GM21717 (cell line): ENCODE measurements at regions not wholly inside any gene's neighbourhood (a gene's known extent, or its start where the extent isn't known, plus 50 kb on each side); places are given as distances from the start of the nearest gene placed in this dataset.

Experiments
- ATAC-seq: cut with Tn5 transposase; IDR thresholded peaks from one replicate; pipeline ENCODE4 v1.9.1; 2021; ENCODE audit warnings: mild to moderate bottlenecking, moderate library complexity; ENCODE audit not compliant: unreplicated experiment

DNA sequence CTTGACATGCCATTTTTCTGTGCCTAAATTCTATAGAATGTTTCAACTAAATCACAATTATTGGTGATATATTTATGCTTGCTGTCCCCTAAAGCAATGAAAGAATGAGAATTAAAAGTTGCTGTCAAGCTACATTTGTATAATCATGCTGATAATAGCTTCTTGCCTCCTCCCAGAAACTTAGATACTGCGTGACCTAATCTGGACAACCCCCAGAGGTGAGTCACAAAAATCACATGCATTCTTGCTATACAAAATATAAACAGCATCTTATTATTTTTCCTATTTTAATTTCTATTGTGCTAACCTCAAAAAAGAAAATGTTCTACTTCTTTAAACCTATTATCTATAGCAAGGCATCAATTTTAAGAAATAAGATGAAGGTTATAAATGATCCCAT, 995.8 kb upstream of the ACO1 start:
- ATAC-seq = no peak

DNA sequence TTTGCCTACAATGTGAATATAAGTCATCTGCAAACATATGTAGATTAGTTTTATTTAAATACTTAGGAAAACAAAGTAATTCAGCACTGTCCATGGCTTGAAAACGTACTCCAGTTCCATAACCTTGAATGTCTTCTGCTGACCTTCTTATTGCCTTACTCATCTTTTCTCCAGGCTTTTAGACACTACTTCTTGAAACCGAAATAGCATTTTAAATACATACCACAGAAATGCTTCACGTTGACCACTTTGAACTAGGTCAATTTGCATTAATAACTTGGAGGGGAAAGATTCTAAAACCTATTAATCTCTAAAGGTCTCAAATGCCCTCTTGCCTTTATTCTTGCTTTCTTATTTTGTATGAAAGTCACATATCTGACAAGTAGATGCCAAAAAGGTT, 995.4 kb upstream of the ACO1 start:
- no peak for ATAC-seq

DNA sequence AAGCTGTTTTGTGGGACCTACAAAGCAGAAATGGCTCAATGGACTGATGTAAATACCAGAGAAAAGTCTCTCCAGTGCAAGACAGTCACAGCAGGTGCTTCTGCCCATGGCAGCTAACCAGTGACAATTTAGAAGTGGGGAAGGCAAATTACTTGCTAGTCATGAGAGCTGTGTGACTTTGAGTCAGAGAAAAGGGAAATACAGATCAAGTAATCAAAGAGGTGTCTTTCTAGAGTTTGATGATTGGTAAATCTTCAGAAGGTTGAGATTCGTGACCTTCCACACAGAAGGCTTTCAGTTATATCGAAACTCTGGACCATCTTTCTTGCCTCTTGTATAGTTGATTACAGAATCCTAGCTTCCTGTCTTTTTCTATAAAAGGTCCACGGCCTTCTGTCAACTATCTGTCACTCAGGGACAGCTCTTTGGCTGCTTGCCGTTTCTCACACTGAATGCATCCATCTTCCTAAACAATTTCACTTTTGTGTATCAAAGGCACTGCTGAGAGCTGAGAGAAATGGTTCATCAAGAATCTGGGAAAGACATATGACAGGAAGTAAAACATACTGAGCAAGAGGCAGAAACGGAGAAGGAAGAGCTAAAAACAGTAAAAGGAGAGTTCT, 993.9 kb upstream of the ACO1 start:
- ATAC-seq = peak; percentile 61

DNA sequence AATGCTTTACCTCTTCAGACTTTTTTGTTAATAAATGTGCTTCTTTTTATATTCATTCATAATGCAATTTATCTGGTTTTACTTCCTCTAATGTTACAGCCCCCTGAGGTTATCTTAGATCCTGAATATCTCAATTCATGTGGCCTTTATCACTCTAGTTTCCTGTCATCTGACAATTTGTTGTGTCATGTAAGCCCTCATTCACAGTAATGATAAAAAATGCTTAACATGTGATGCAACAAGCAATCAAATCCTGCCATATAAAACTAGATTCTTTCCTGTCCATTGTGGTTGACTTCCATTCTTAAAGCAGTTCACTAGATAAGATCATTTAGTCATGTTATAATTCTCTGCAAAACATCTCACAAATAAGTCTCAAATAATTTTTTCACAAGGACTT, 991.2 kb upstream of the ACO1 start:
- ATAC-seq = no peak

DNA sequence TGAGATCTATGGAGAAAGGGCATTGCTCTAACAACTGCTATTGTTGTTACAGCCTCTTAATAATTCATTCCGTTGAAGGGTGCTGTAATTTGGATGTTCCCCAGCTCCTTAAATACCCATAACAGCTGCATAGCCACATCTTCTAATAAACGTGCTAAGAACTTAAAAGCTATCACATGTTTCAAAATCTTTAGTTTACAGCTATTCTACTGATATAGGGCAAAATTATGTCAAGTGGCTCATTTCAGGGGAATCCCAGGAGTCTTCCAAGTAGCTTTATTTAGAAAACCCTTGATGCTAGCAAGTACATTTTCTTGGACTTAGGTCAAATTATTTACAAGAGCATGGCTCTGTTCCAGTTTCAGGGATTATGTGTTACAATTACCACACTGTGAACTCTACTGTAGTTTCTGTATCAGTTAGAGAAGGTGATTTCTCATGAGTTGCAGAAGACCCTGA, 990.4 kb upstream of the ACO1 start:
- peak; percentile 51 for ATAC-seq

DNA sequence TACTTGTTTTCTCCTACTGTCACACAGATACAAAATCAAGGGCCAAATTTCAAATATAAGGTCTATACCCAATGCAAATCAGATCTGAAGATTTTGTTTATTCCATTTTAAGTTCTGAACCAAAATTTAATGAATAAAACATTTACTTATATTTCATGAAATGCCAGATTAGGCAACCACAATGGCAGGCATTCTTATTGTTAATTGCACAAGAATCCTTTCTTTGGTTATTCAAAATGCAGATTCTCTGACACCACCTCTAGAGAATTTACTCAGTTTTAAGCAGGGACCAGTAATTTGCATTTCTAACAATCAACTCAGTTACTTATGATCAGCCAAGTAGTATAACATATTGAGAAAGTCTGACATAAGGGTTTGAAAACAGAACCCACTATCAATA, 972.4 kb upstream of the ACO1 start:
- ATAC-seq = no peak

DNA sequence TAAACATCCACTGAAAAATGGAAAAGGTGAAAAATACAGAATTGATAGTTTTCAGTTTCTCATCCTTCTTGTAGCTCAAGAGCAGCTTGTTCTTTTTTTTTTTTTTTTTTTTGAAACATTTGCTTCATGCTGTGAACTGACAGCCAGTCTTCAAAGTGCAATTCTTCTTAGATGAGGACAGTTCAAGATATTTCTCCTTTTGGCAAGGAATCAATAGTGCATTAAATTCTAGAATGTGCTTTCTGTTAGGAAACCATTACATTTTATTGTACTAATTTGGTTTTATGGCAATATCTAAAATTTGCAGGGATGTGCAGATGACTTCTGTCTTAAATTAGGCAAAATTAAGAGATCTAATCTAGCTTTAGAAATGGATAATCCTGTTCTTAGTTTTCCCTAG, 969.3 kb upstream of the ACO1 start:
- no peak for ATAC-seq

DNA sequence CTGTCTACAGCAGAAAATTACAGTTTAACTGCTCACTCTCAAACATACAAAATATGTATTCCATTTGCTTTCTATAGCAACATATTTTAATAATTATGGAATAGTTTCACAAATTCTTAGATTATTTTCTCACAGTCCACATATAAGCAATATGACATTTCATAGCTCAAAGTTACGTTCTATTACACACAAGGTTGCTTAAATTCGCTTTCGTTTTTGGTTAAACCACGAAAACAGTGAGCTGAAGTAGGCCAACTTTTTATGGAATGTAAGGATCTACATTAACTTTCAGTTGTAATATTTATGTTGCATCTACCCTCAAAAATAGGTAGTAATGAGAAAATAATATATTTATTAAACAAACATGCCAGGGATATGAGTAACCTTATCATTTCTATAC, 966.0 kb upstream of the ACO1 start:
- no peak for ATAC-seq

DNA sequence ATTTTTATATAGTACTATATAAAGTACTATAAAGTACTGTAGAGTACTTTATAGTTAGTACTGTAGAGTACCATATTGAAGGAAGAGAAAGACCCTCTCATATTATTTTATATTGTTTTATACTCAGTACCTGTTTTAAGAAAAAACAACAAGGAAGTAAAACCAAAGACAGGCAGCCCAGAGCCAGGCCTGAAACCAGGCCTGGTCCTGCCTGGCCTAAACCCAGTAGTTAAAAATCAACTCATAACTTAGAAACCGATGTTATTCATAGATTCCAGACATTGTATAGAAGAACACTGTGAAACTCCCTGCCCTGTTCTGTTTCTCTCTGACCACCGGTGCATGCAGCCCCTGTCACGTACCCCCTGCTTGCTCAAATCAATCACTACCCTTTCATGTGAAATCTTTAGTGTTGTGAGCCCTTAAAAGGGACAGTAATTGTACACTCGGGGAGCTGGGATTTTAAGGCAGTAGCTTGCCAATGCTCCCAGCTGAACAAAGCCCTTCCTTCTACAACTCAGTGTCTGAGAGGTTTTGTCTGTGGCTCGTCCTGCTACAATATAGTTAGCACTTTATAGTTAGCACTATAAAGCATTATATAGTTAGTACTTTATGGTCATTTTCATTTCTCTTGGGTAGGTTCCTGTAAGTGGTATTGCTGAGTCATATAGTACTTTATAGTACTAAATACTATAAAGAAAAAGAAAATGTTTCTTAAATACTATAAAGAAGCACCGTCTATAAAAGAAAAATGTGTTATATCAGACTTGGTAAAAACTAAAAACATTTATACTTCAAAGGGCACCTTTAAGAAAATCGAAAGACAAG, 940.6 kb upstream of the ACO1 start:
- peak; percentile 79 for ATAC-seq

DNA sequence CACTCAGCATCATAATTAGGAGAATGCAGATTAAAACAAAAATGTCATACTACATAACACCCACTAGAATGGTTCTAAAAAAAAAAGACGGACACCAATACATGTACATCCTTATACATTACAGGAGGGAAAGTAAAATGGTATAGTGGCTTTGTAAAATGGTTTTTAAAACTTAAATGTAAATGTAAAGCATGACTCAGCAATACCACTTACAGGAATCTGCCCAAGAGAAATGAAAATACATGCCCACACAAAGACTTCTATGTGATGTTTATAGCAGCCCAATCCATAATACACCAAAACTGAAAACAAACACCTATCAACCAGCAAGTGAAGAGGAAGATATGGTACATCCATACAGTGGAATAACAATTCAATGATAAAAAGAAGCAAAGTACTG, 939.1 kb upstream of the ACO1 start:
- ATAC-seq = no peak

DNA sequence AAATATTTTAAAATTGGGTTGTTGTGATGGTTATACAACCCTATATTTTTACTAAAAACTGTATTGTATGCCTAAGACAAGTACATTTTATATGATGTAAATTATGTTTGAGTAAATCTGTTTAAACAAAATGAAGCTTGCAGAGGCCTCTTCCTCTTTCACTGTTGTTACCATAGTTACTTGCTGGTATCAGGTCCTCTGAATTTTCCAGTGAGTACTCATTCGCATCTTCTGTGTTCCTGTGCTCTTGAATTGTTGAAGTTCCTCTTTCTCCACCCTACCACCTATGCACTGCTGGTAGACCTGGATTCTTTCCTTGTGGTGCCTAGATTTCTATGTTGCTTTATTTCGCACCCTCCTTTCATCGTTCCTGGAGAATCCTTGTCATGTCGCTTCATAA, 938.5 kb upstream of the ACO1 start:
- ATAC-seq = peak; percentile 87

DNA sequence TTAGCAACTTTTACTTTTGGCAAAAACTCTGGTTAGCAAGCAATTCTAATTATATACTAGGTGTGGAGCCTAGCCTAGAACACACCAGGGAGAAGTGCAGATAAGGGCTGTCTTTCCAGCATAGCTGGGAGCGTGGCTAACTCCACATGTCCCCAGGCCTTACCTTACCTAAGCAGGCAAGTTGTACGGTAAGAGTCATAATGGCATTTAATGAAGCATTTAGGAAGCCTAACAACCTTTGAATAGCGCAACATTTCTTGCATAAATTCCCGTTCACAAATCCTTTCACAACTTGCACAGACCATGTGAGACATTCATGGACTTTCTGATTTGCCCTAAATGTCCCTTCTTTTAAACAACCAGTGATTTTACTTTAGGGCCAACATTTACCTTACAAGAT, 917.4 kb upstream of the ACO1 start:
- no peak for ATAC-seq

DNA sequence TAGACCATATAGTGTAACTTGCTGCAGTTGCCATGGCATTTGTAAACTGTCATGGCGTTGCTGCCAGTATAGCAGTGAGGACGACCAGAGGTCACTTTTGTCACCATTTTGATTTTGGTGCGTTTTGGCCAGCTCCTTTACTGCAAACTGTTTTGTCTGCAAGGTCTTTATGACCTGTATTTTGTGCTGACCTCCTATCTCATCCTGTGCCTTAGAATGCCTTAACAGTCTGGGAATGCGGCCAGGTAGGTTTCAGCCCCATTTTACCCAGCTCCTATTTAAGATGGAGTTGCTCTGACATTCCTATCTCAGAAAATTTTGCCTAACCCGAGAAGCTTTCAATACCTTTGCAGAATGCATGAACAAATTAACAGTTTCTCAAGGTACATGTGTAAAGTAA, 914.4 kb upstream of the ACO1 start:
- no peak for ATAC-seq

DNA sequence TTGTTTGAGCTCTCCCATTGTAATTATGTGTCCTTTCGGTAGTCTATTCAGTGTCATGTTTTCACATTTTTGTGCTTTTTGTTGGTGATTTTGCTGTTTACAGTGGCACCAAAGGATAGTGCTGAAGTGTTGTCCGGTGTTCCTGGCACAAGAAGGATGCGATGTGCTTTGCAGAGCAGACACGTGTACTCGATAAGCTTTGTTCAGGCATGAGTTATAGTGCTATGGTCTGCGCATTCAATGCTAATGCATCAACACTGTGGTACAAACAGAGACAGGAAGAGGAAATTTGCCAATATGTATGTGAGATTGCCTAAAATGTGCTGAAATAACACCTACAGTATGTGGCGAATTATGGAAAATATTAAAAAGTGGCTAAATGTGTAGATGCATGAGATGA, 913.4 kb upstream of the ACO1 start:
- no peak for ATAC-seq

DNA sequence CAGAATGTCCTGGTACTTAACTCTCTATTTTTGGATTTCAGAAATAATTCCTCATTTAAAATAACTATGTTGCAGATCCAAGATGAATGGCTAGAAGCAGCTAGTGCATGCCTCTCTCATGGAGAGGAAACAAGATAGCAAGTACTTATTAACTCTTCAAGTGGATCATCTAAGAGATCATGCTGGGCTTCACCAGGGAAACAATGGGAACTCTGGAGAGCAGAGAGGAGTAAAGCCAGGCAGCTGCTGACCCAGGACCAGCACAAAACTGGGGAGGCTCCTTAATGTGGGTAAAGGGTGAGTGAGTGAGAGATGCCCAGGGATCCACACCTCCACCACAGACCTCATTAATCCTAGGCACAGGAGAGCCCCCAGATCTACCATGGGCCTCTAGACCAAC, 897.8 kb upstream of the ACO1 start:
- ATAC-seq = no peak

DNA sequence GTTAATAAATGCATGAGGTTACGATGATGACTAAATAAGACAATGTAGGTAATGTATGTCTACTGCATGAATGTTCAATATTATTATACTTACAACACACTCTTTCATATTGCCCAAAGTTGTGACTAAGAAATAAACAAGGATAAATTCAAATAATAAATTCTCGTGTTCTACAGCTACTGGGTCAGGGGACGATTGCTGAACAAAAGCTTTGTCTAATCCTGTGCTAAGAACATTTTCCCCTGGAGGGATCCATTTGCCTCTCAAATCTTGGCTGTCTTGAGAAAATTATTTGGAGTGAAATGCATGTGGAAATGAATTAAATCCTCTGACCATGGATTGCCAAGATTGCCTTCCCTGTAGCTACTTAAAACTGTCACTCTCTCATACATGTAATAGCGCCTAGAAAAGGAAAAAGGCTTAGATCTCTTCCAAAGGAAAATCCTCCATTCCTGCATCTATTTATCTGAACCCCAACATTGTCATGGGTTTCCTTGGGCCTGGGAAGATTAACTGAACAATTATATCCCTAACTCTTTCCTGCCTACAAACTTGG, 893.8 kb upstream of the ACO1 start:
- ATAC-seq = no peak

DNA sequence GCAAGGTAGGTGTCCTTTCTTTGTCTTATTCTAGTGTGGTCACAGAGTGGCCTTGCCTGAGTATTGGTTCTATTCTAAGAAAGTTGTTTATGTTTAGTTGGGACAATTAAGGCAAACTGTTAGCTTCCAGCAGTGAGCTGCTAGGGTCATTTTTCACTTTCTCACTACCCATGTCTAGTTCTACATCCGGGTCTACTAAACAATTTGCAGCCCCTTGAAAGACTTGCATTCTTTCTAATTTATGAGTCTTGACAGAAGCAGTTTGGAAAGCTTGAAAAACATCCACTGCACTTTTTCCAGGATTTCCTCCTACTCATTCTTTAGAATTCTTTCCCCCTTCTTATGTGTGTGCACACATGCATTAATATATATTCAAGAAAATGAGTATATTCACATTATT, 892.2 kb upstream of the ACO1 start:
- ATAC-seq = no peak

DNA sequence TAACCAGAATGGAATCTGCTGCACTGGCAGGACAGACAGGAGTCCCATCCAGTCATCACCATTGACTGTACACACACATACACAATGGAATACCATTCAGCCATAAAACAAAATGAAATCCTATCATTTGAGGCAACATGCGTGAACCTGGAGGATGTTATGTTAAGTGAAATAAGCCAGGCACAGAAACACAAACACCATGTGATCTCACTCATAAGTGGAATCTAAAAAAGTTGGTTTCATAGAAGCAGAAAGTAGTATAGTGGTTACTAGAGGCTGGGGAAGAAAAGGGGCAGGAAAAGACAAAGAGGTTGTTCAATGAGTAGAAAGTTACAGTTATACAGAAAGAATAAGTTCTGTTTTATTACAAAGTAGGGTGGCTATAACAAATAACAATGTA, 884.0 kb upstream of the ACO1 start:
- ATAC-seq = no peak

DNA sequence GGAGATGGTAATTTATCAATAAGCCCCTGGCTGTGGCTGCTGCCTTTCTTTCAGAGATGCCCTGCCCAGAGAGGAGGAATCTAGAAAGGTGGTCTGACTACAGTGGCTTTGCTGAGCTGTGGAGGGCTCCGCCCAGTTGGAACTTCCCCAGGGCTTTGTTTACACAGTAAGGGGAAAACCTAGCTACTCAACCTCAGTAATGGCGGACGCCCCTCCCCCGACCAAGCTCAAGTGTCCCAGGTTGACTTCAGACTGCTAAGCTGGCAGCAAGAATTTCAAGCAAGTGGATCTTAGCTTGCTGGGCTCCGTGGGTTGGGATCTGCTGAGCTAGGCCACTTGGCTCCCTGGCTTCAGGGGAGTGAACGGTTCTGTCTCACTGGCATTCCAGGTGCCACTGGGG, 865.4 kb upstream of the ACO1 start:
- peak; percentile 86 for ATAC-seq

DNA sequence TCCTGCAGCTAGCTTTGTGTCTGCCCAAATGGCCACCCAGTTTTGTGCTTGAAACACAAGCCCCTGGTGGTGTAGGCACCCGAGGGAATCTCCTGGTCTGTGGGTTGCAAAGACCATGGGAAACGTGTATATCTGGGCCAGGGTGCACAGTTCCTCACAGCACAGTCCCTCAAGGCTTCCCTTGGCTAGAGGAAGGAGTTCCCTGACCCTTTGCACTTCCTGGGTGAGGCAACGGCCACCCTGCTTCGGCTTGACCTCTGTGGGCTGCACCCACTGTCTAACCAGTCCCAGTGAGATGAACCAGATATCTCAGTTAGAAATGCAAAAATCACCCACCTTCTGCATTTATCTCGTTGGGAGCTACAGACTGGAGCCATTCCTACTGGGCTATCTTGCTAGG, 865.0 kb upstream of the ACO1 start:
- ATAC-seq = no peak

DNA sequence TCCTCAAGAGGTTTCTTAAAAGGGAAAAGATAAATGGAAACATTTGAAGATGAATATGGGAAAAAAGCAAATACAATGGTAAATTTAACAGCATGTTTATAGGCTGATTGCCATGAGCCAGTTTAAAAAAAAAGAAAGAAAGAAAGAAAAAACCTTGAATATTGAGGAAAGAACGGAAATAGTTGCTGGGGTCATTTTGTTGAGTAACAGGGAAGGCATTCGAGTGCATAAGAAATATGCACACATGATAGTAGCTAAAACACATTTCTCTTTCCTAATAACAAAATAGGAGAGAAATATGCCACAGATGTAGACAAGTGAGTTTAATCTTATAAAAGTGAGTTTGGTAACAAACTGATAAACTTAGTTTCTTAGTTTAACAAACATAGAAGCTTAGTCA, 864.6 kb upstream of the ACO1 start:
- no peak for ATAC-seq

DNA sequence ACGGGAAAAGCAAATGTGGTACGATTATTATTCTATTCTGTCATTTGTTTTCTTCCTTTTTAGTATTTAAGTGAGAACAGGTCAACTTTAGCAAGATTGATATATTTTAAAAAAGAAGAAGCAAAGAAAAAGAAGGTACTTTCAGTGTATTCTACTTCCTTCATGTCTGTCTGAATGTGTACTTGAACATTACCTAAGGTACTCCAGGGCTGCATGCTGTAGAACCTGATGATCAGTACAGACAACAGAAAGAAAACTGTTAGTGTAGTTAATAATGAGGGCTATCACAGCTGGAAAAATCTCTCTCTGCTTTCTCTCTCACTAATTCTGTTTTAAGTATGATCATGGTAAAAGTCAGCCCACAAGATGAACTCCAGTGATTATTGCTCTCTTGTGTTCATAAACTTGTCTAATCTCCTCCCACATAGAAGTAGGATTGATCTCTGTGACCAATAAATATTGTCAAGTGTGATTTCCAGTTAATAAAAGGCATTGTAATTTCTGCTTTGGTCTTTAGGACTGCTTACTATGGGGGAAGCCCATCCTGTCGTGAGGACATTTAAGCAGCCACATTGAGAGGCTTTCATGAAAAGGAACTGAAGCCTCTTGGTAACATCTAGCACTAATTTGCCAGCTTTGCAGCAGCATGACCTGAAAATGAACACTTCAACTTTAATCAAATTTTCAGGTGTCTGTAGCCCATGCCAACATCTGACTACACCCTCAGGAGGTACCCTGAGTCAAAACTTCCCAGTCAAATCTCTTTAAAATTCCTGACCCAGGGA, 864.0 kb upstream of the ACO1 start:
- peak; percentile 79 for ATAC-seq
